ENCODE measurements at regions not wholly inside any gene's neighbourhood (a gene's known extent, or its start where the extent isn't known, plus 50 kb on each side); places are given as distances from the start of the nearest gene placed in this dataset.

GRCh38 chr9:117465706-117466105 lies 50.8 kb upstream of the ASTN2 start:
- Histone ChIP-seq H3K4me1 (replicated peaks in 1 of 4; ENCODE audit: control insufficient read depth in 3 of 4, insufficient read depth in 4 of 4, low read length in 3 of 4) (no peaks in the 10 kb centered on the region), H3K4me2 (ENCODE audit: insufficient read depth in 1 of 2, low read depth in 2 of 2, low read length in 2 of 2) (no peak overlapping the region), H3K27me3 (replicated peaks in 1 of 4; ENCODE audit: control insufficient read depth in 3 of 4, extremely low read depth in 1 of 4, insufficient read depth in 3 of 4, low read length in 3 of 4) (no peaks in the 10 kb centered on the region), H3K79me1 (ENCODE audit: low read depth, low read length) (no peaks in the 10 kb centered on the region), H2BK120ac (replicated peaks; ENCODE audit: low read depth, low read length) (no peak overlapping the region), H3K56ac (replicated peaks; ENCODE audit: insufficient read length, low read depth, low read length) (no peak overlapping the region), H3K27ac (ENCODE audit: low read depth, low read length) (no peak overlapping the region), H3K4me3 (ENCODE audit: extremely low read depth in 1 of 4, insufficient read depth in 2 of 4, low read depth in 3 of 4, low read length in 4 of 4) (no peak overlapping the region), H2BK12ac (ENCODE audit: low read depth, low read length) (no peak overlapping the region), H3K79me2 (ENCODE audit: control insufficient read depth in 1 of 2, insufficient read depth in 2 of 2, low read length in 2 of 2) (no peaks in the 10 kb centered on the region), H2BK5ac (ENCODE audit: low read depth, low read length) (no peak overlapping the region), H2BK20ac (ENCODE audit: low read length) (no peak overlapping the region), H2BK15ac (ENCODE audit: low read length) (no peak overlapping the region), H3K14ac (ENCODE audit: insufficient read length) (no peak overlapping the region), H4K8ac (ENCODE audit: extremely low read depth, insufficient read depth, low read length) (no peak overlapping the region), H3K36me3 (ENCODE audit: control insufficient read depth in 2 of 4, insufficient read depth in 4 of 4, low read length in 3 of 4) (no peaks in the 10 kb centered on the region), H4K5ac (ENCODE audit: insufficient read length, low read depth, low read length) (no peak overlapping the region), H4K91ac (replicated peaks; ENCODE audit: insufficient read length, low read length) (no peak overlapping the region), H3K23ac (ENCODE audit: insufficient read length) (no peak overlapping the region), H3K4ac (replicated peaks; ENCODE audit: insufficient read length, low read depth, low read length) (no peak overlapping the region), H3K18ac (ENCODE audit: extremely low read depth, low read length) (no peak overlapping the region), H3K23me2 (ENCODE audit: low read depth, low read length) (no peaks in the 10 kb centered on the region), H4K20me1 (replicated peaks in 1 of 2; ENCODE audit: control insufficient read depth in 1 of 2, insufficient read depth in 2 of 2, low read length in 2 of 2) (no peaks in the 10 kb centered on the region), H3K9me3 (ENCODE audit: insufficient read depth in 2 of 2, low read depth in 1 of 2, low read length in 1 of 2) (no peaks in the 10 kb centered on the region), H3K9ac (replicated peaks in 1 of 4; ENCODE audit: extremely low read depth in 1 of 4, low read depth in 3 of 4, low read length in 3 of 4) (no peak overlapping the region), H2AK5ac (ENCODE audit: low read depth, low read length) (no peak overlapping the region), H2AFZ (ENCODE audit: low read length) (no peak overlapping the region)
- FAIRE-seq (no peak), DNase-seq (ENCODE audit: low read depth in 1 of 2, low spot score in 2 of 2) (no peak)
- 88% methylated on average over 4 of the region's 4 CpGs; no CpG with 5 or more reads in 1 of the 2 experiments for WGBS, 2 experiments (ENCODE audit: extremely low coverage in 1 of 2, insufficient coverage in 1 of 2, insufficient read length in 1 of 2, insufficient replicate concordance in 2 of 2, low coverage in 1 of 2, low lambda C conversion rate in 2 of 2, missing lambda C conversion rate in 1 of 2)
- POLR2A ChIA-PET (ENCODE audit: partially characterized antibody), result no interaction called here
- CTCF ChIA-PET (ENCODE audit: partially characterized antibody), result no interaction called here
- TF ChIP-seq CHD1 (IDR thresholded peaks at IDR 0.05; ENCODE audit: low read depth, low read length), result no peak
